HTR-8/SVneo (cell line): ENCODE measurements at regions not wholly inside any gene's neighbourhood (a gene's known extent, or its start where the extent isn't known, plus 50 kb on each side); places are given as distances from the start of the nearest gene placed in this dataset.

Experiments
- DNase-seq: peaks from one replicate; pipeline ENCODE4 v3.0.0; 2011; ENCODE audit warnings: low spot score, mixed read lengths; ENCODE audit not compliant: insufficient read length
- FAIRE-seq: peaks from 2 replicates; lab custom pipeline; 2011; peaks lifted over from hg19 to GRCh38; lab: Jason Lieb, UNC

GRCh38 chr12:77777274-77777673 lies 53.4 kb upstream of the NAV3 start:
- DNase-seq (no peak), FAIRE-seq (no peak)

- DNase-seq: no peak
- FAIRE-seq: no peak
Measured at GRCh38 chr12:77774761-77775160, 55.9 kb upstream of the NAV3 start.

DNA sequence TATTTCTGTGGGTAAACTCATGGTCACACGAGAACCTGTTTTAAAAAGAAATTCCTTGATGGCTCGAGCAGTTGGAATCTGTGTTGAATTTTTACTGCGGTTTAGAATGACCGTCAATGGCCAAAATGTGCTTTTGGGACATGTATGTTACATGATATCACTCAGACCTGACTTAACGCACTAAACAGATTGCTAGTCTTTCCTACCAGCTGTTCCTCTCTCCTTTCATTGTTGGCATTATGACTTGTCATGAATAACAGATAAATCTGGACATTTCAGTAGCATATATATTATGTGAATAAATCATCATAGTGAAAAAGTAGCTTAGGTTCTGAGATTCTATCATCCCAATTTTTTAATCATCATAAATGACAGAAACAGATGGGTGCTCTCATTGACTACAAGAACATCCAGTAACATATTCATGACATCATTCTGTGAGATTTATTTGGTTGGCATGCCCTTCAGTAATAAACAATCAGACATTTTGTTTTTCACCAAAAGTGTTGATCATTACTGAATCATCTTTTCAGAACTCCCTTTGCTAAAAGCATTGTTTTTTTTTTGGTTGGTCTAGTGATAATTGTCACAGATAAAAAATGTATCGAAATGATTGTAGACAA lies 57.9 kb upstream of the NAV3 start:
- no peak for FAIRE-seq

GRCh38 chr12:77768558-77768957 lies 62.1 kb upstream of the NAV3 start:
- no peak for FAIRE-seq
- DNase-seq: no peak

More for the DNA sequence above, 57.9 kb upstream of the NAV3 start:
- DNase-seq: no peak

DNA sequence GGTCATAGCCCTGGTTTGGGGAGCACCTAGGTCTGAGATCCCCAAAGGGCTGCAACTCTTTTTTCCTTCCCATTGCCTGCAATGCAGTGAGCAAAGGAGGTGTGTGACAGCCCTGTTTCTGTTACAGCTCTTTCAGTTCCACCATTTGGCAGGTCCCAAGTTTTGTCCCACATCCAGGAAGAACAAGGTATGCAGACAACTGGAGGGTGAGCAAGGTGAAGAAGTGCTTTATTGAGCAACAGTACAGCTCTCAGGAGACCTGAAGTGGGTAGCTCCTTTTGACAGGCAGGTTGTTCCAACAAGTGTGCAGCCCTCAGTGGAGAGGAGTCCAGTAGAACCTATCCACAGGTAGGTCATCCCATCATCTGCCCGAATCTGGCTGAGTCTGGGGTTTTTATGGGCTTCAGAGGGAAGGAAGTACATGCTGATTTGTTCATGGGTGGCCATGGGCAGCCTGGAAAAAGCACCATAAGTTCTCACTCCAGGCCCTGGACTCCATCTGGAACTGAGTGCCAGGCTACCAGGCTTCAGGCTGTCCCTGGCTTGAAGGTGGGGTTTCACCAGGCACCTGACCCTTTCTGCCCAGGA lies 62.8 kb upstream of the NAV3 start:
- no peak for FAIRE-seq
- no peak for DNase-seq

GRCh38 chr12:77767335-77767734 lies 63.4 kb upstream of the NAV3 start:
- DNase-seq (no peak), FAIRE-seq (no peak)

DNA sequence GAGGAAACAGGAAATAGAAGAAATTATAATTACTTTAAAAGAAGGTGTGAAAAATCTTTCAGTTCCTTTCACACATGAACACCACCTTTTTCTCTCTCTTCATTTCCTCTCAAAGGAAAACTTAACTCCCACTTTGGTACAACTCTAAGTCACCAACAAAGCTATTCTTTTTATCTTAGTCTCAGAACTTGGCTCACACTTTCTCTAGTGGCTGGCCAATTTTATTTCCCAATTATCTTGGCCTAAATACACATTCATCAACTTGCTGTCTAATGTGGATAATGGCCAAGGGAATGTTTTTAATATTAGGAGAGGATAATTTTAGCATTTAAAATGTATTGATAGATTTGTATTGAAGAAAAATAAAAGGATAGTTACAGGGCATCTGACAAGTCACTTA lies 64.5 kb upstream of the NAV3 start:
- DNase-seq (no peak), FAIRE-seq (no peak)

DNA sequence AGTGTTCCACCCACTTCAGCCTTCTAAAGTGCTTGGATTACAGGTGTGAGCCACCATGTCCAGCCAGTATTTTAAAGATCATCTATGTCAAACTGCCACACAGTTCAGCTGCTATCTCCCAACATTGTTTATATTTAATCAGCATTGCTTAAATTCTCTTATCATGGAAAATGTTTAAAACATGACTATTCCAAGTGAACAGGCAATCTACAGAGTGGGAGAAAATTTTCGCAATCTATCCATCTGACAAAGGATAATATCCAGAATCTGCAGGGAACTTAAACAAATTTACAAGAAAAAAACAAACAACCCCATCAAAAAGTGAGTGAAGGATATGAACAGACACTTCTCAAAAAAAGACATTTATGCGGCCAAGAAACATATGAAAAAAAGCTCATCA lies 69.4 kb upstream of the NAV3 start:
- DNase-seq (no peak), FAIRE-seq (no peak)

DNA sequence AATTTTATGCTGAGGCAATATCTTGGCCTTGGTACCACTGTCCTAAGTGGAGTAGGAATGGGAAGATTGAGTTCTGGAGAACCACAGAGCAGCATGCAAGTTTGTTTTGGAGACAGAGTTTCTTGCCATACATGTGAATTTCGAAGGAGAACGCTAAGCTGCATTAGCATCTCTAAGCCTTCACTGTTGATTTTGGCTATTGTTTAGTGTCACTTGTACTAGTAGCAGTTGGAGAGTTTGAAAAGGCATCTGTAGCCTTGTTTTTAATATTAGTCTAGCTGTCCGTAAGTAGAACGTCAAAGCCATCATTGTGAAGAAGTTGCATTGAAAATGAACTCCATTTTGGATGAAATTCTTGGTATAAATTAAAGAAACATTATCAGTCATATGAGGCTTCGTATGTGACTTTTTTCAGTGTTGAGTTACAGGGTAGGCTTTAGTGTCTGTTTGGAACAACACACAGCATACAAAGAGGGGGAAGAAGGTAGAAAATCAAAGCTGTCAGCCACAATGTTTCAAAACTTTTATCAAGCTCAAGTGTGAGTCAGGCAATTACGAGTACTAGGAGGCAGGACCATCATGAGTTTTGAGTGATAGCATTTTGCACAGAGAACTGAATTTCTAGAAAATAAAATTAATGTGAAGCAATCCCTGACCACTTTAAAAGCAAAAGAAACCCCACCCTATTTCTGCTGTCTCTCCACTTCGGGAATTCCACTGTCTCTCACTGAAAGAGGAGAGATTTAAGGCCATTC lies 70.2 kb upstream of the NAV3 start:
- DNase-seq (no peak), FAIRE-seq (no peak)

DNA sequence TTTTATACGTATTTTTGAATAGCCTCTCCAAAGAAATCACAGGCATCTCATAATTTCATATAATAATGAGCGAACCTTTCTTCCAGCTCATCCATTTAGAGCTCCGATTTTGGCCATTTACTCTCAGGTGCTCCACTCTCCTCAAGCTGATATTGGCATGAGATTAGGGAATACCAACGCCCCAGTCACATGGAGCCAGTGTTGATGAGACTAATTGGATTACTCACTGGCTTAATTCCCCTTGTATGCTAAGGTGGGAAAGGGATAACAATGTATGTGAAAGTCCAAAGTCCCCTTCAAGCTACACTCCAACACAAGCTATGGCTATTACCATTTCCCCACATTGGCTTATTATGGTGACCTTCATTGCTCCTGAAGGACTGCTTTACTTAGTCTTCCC lies 76.6 kb upstream of the NAV3 start:
- DNase-seq (no peak), FAIRE-seq (no peak)

DNA sequence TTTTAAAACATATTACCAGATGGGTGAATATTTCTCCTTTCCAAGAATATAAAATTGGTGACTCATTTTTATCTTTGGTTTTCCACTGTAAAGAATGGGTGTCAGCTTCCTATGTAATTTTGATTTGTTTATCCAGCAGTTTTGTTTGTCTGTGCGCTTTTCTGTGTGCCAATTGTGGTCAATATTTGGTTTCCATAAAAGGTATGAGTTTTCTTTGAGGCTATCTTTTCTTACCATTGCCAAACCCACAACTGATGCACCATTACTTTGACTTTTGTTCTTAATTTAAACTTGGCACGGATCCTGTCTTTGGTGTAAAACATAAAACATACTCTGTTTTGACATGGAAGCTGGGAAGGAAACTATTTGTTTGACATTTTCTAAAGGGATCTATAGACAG lies 78.8 kb upstream of the NAV3 start:
- FAIRE-seq (no peak), DNase-seq (no peak)

DNA sequence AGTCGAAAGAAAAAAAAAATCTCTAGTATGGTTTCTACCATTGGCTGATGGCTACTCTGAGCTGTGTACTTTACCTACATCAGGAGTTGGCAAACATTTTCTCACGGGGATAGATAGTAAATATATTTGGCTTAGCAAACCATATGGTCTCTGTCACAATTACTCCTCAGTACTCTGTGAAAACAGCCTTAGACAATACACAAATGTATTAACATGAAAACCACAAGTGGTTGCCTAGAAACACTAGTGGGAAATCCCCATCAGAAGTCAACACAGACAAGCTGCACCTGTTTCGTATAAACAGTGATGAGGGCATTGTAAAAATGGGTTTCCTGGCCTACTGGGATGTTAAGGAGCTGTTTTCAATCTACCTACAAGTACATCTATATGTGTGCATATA lies 84.6 kb upstream of the NAV3 start:
- DNase-seq (no peak), FAIRE-seq (no peak)

DNA sequence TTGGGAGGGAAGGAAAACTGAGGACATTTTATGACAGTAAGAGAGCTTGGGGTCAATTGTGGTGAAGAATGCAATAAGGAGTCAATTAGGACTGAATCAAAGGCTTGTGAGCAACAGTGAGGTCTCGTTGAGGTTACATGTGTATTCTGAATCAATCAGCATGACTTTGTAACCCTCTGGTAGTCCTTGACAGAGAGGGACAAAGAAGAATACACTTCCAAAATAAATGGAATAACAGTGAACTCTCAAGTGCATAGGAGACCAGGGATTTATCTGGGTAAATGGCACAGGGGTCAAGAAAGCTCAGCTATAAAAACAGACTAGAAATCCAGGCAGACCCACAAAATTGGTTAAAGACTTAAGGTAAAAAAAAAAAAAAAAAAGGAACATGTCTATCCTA lies 85.1 kb upstream of the NAV3 start:
- FAIRE-seq (no peak), DNase-seq (no peak)

DNA sequence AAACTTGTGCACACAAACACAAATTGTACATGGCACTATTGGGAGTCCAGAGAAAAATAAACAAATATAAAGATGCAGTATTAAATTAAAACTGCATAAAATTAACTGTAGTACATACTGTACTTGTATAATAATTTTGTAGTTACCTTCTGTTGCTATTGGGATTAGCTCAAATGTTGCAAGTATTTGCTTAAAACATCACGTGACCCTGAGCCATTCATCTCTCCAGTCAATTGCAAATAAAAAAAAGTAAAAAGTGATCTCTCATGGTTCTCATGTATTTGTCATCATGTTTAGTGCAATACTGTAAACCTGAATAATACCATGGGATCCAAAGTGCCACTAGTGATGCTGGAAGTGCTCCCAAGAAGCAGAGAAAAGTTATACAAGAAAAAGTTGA lies 88.1 kb upstream of the NAV3 start:
- DNase-seq (no peak), FAIRE-seq (no peak)

DNA sequence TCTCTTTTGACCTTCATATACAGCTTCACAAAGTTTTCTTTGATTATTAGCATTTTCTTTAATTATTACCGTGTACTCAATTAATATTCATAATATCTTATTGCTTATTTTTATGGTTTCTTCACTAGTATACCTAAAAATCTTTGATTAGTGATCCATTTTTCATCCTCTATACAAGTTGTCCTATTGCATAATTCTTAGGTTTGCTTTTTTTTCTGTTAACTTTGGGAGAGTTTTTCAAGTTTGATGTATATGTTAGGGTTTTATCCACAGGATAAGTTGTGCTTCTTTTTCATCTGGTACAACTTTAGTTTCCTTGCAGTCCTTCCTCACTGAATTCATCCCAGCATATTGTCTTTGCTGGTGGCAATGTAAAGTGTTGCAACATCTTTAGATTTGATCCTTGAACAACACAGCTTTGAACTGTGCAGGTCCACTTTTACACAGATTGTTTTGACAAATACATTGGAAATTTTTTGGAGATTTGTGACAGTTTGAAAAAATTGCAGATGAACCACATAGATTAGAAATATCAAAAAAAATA lies 88.6 kb upstream of the NAV3 start:
- FAIRE-seq: no peak
- no peak for DNase-seq

DNA sequence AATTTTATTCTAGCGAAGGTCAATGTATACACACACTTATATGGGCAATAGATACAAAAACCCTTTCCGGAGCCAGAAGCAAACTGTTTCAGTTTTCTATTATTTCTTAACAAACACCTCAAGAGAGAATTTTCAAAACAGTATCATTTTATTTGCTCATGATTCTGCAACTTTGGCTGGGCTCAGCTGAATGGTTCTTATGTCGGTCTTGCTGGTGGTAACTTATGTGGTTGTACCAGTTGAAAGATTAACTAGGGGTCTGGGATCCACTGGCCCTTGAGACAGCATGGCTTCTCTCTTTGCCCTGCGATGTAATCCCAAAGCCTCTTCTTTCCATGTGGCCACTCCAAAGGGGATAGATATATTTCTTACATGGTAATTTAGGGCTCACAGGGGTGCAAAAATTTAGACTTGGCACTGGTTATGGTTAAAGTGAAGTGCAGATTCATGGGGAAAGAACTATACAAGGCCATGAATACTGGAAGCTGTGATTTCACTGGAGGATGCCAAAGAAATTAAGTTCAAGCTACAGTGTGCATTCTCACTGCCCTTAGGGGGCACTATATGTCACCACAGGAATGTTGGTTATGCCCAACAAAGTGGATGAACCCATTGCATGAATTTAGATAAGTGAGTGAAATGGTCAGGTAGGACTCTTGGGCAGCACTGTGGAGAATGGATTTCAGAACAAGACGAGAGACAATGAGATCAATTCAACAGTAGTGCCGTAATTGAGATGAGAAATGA lies 94.3 kb upstream of the NAV3 start:
- DNase-seq (no peak), FAIRE-seq (no peak)

DNA sequence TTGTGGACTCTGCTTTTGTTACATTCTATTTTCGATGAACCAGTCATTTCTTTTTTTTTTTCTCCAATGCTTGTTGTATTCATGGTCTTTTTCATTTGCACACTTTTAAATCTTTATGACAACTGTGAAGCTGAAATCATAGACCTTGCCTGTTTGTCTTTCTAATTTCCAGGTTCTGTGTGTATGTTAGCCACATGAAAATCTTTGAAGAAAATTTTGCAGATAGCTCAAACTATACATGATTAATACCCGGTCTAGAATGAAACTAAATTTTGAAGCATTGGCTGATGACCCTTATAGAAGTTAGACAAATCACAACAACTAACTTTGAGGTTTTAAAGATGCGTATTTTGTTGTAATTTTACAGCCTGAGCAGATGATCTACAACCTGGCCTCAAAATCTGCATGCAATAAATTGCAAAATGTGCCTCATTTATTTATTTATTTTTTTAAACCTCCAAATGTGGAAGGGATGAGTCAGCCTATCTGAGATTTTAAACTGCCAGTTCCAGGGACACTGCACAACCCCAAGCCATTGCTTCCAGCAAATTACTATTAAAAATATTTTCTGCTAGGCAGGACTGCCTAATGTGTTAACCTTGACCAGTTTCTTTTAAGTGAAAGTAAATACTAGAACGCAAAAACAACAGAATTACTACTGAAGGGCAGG lies 96.3 kb upstream of the NAV3 start:
- no peak for FAIRE-seq
- DNase-seq: no peak

DNA sequence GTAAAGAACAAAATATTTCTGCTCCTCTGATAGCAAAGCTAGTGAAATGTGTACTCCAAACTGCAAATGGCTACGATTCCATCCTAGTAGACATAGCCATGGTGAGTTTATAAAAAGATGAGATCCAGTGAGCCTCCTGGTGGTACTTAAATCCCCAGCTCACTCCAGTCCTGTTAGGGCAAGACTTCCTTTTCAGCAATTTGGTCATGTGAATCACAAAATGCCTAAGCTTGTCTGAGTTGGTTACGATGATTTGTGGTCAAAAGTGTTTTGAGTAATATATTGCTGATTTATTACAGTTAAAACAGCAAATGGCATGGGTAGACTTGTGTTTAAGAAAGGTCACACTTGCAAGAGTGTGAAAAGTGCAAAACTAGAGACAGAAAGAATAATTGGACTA lies 102.7 kb upstream of the NAV3 start:
- no peak for DNase-seq

DNA sequence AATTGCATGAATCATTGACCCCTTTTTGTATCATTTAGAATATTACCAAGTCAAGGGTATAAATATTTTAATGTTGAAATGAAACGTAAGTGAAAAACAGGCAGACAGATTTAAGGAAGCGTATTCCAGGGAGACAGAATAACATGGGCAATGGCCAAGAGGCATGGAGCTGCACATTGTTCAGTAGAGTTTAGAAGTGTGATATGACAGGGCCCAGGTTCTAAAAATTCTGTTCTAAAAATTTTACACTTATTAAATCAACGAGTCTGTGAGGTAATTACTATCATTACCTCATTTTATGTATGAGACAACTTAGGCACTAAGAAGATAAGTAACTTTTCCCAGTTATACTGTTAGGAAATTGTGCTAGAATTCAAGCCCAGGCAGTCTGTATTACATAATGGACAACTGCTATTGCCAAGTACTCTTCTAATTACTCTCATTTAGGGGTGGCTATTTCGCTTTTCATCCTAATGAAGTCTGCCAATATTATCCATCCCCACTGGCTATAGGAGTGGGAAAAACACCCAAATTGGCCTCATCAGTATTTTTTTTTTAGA lies 103.2 kb upstream of the NAV3 start:
- DNase-seq (no peak), FAIRE-seq (no peak)

More for the DNA sequence above, 102.7 kb upstream of the NAV3 start:
- FAIRE-seq: no peak

- no peak for DNase-seq
Measured at GRCh38 chr12:77725611-77726010, 105.1 kb upstream of the NAV3 start.

More at GRCh38 chr12:77725611-77726010, 105.1 kb upstream of the NAV3 start:
- no peak for FAIRE-seq
